NCI-H1417 (cell line): ENCODE measurements at regions not wholly inside any gene's neighbourhood (a gene's known extent, or its start where the extent isn't known, plus 50 kb on each side); places are given as distances from the start of the nearest gene placed in this dataset.
"Not testable (repeated sequence)": the region's sequence is repeated elsewhere in the genome, so short reads cannot be mapped to it uniquely, and the experiment has no call there.

ENCODE experiments used
- DNase-seq, 3 experiments: peaks; one replicate each; lab custom pipeline; 2025; lab: John Stamatoyannopoulos, UW

DNA sequence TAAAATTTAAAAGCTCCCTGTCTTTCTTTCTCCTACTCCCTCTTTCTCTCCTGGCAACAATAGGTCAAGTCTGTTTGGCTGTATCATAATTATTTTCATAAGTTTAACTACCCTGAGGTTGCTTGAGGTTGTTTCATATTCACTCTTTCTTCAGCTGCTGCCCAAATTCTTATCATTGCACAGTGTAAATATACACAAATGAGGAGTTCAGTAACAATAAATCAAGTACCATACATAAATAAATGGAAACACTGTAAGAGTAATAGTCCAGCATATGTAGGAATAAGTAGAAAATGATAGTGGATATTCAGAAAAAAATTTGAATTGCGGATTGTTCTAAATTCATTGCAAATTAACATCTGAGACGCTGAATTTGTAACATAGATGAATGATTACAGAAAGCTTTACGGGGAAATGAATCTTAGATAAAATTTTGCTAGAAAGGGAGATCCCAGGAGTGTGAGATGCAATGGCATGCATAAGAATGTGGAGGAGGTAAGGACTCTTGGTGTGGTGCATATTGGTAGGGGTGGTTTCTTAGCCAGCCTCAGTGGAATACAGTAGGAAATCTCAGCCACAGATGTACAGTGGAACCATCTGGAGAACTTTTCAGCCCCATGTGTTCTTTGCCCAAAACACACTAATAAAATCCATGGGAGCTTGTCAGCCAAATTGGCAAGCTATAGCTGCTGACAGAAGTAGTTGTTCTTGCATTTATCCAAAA lies 480.7 kb downstream of the HTR1B start:
- DNase-seq = no peak

DNA sequence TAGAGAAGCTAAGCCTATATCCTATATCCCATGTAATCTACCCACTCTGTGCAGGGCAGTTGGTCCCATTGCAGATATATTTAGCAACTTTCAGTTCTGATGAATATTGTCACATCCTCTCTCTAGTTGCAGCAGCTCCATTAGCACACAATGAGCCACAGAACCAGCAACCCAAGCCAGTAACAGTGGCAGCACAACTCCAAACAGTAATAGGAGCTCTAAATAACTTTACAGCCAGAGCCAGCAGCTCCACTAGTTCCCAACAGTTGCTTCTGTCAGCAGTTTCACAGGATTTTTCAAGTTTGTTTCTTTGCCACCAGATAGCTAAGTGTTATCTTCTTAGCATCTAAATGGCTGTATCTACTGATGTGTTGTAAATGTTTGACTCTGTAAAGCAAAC lies 490.8 kb downstream of the HTR1B start:
- no peak for DNase-seq

DNA sequence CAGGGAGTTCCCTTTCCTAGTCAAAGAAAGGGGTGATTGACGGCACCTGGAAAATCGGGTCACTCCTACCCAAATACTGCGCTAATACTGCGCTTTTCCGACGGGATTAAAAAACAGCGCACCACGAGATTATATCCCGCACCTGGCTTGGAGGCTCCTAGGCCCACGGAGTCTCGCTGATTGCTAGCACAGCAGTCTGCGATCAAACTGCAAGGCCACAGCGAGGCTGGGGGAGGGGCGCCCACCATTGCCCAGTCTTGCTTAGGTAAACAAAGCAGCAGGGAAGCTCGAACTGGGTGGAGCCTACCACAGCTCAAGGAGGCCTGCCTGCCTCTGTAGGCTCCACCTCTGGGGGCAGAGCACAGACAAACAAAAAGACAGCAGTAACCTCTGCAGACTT lies 504.1 kb downstream of the HTR1B start:
- not testable (repeated sequence) for DNase-seq

- no peak for DNase-seq
Observed at GRCh38 chr6:76942203-76942966, 520.9 kb downstream of the HTR1B start.

GRCh38 chr6:76940191-76940590 lies 523.1 kb downstream of the HTR1B start:
- no peak for DNase-seq

DNA sequence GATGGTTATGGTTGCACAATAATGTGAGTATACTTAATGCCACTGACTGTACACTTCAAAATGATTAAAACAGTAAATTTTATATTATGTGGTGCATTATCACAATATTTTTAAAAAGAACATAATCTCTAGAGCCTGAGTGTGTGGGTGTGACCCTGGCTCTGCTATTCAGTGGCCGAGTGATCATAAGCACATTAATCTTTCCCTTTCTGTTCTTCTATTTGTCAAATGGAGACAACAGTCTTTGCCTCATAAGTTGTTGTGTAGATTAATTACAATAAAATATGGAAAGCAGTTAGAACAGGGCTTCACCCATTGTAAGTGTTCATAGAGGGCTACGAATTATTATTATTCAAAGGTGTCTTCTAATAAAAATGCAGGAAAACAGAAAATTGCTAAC lies 548.6 kb downstream of the HTR1B start:
- DNase-seq = no peak

DNA sequence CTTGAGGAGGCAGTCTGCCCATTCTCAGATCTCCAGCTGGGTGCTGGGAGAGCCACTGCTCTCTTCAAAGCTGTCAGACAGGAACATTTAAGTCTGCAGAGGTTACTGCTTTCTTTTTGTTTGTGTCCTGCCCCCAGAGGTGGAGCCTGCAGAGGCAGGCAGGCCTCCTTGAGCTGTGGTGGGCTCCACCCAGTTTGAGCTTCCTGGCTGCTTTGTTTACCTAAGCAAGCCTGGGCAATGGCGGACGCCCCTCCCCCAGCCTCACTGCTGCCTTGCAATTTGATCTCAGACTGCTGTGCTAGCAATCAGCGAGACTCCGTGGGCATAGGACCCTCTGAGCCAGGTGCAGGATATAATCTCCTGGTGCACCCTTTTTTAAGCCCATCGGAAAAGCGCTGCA lies 557.8 kb downstream of the HTR1B start:
- DNase-seq = not testable (repeated sequence)

- no peak for DNase-seq
Observed at GRCh38 chr6:76892542-76892941, 570.7 kb downstream of the HTR1B start.

GRCh38 chr6:76888351-76888750 lies 574.9 kb downstream of the HTR1B start:
- no peak for DNase-seq

DNA sequence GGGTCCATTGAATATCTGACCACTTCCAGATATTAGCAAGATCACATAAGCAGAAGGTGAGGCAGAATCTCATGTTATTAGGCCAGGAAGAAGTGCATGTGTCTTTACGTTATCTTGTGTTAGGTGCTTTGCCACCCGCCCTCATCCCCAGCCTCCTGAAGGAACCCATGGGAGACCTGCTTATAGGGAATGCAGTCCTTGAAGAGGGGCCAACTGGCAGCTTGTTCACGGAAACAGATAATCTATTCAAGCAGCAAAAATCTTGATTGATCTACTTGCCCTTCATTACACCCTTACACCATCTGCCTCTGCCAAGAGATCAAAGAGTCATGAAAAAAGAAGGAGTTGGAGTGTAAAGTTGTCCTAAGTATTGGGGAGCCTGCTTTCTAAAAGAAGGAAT lies 576.4 kb downstream of the HTR1B start:
- no peak for DNase-seq

DNA sequence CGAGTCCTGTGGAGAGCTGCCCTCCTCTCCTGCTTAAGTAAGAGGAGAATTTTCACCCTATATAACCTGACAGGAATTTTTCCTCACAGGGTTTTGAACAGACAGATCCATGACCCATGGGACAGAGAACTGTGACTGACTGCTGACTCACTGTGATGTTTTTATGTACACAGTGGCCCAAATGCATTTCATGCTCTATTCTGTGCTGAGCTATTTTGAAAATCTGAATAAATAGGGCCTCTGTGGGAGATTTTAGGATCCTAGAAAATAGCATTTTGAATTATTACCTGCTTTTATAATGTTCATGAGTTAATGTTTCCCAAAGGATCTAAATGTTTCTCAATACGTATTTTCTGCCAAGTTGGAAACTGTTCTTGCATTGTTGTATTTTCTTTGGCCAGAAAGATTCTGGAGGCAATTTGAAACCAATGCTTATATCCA lies 577.4 kb downstream of the HTR1B start:
- no peak for DNase-seq

DNA sequence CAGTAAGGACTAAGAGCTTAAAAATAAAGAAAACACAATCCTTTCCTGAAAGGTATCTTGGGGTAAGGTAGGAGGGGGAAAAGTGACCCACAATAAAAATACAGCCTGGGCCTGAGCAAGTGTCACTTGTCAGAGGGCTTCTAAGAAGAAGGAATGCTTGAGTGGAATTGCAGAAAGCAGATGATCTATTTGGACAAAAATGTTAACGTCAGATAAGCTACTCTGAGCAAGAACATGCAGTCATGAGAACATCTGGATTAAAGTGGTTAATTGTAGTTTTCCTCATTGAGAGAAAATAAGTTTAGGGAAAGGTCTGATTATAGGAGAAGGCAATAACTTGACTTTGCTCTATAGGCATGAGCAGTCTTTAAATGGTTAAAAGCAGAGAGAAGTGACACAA lies 581.9 kb downstream of the HTR1B start:
- DNase-seq = no peak

DNA sequence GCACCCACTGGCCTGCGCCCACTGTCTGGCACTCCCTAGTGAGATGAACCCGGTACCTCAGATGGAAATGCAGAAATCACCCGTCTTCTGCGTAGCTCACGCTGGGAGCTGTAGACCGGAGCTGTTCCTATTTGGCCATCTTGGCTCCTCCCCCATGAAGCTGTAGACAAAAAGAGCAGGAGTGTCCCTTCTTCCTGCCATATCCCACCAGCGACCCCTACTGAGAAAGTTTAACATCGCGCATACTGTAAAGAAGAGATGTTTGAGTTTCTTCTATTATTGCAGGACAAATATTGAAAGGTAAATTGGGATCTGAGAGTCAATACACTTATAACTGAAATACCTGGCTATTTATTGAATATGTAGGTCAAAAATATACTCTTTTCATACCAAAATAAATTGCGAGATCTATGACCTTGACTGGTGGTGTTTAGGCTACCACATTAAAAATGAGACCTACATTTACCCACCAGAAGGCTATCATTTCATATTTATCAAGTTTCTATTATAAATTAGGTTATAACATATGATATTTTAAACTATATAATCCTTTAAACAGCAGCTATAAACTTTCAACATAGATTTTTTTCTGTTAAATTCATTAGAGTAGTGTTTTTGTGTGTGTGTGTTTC lies 586.3 kb downstream of the HTR1B start:
- peak; percentile 7 to 84 (median 56) for DNase-seq

GRCh38 chr6:76876430-76876829 lies 586.9 kb downstream of the HTR1B start:
- DNase-seq = not testable (repeated sequence)

GRCh38 chr6:76867182-76867581 lies 596.1 kb downstream of the HTR1B start:
- DNase-seq = no peak

- no peak for DNase-seq
Observed at GRCh38 chr6:76866091-76866915, 597.0 kb downstream of the HTR1B start.

DNA sequence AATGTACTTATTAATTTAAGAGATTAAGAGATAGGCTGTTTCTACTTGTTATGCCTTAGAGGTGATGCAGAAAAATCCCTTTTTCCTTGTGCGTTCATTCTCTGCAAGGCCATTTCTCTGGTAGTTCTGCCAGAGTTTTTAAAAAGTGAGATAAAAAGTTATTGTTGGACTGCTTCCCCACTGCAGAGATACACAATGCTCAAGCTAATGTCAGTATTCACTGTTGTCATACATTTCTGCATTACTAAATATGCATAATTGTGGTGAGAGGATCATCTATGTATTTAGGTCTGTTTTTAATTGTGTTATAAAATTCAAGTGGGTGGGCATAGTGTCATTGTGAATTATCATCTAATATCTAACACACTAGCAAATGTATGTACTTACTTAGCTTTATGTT lies 600.4 kb downstream of the HTR1B start:
- no peak for DNase-seq

GRCh38 chr6:76861403-76861802 lies 601.9 kb downstream of the HTR1B start:
- peak in 1 of 3 experiments; percentile 17 for DNase-seq

GRCh38 chr6:76856065-76856464 lies 607.2 kb downstream of the HTR1B start:
- no peak for DNase-seq

DNA sequence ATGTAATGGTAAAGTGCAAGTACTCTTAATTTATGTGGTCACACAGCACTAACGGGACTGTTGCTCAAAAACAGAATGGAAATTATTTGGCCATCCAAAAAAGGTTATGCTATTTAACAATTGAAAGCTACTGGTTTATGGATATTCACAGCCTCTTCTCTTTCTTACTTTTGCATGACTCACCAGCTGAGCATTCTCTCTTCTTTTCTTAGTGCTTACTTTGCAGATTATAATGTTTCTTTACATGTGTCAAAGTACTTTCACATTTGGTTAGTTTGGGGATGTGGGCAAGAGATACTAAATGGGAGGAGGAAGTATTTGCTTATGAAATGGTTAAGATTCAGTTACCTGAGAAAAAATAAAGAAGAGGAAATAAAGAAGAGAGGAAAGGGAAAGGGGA lies 610.5 kb downstream of the HTR1B start:
- DNase-seq = no peak

GRCh38 chr6:76849274-76849970 lies 613.9 kb downstream of the HTR1B start:
- DNase-seq = not testable (repeated sequence)
